Right lobe of liver (tissue), 6 donors: ENCODE measurements at regions not wholly inside any gene's neighbourhood (a gene's known extent, or its start where the extent isn't known, plus 50 kb on each side); places are given as distances from the start of the nearest gene placed in this dataset.

Source experiments
- ATAC-seq, 4 donors: fragments of 200-7000 bp; cut with Tn5 transposase; one replicate each; pipeline ENCODE4 v1.9.1; 2020; ENCODE audit warnings: mild to moderate bottlenecking in 4 of 4, moderate library complexity in 4 of 4
- DNase-seq, 3 donors: peaks; one replicate each; pipeline ENCODE4 v3.0.0-alpha.2; 2020
- H3K27ac ChIP-seq, 3 donors: fragments of 200-600 bp; one replicate each; pipeline ENCODE4 v1.8.0; 2022
- H3K27me3 ChIP-seq, 2 donors: fragments of 200-600 bp; one replicate each; pipeline ENCODE4 v1.8.0; 2022
- H3K36me3 ChIP-seq, 4 donors: fragments of 200-600 bp; sonication (generic) in 1 of 4; one replicate each; pipeline versions ENCODE4 v1.5.1 to v1.8.0; 2017 to 2022; ENCODE audit warnings: control low read depth in 1 of 4
- H3K4me1 ChIP-seq, 4 donors: fragments of 200-600 bp; sonication (generic) in 1 of 4; one replicate each; pipeline versions ENCODE4 v1.5.1 to v1.8.0; 2017 to 2022; ENCODE audit warnings: control low read depth in 1 of 4
- H3K4me3 ChIP-seq, 3 donors: fragments of 200-600 bp; one replicate each; pipeline ENCODE4 v1.8.0; 2022
- H3K9me3 ChIP-seq, 4 donors: fragments of 200-600 bp; sonication (generic) in 1 of 4; one replicate each; pipeline versions ENCODE4 v1.5.1 to v1.8.0; 2017 to 2022; ENCODE audit warnings: control low read depth in 1 of 4
- POLR2A ChIP-seq: fragments of 450-650 bp; IDR thresholded peaks from one replicate; pipeline ENCODE4 v1.6.1; 2017; ENCODE audit warnings: antibody characterized with exemption, mild to moderate bottlenecking
- WGBS: methylation state at CpG from one replicate; pipeline ENCODE4 v1.1.6; 2018; ENCODE audit warnings: low coverage, low lambda C conversion rate; ENCODE audit not compliant: insufficient coverage; ENCODE audit errors: missing lambda C conversion rate; 5-methylcytosine and 5-hydroxymethylcytosine counted together
- intact Hi-C, 2 donors: fragments of 100-400 bp; cut with DNase I; formaldehyde crosslinking; loops; one replicate each; pipeline versions ENCODE4 v1.11.2 to v1.14.1; 2022
- TF ChIP-seq, protein P1 (sequence below), 4 donors: fragments of 200-600 bp in 3 of 4; fragments of 450-650 bp in 1 of 4; IDR thresholded peaks; one replicate each; pipeline versions ENCODE4 v1.5.1 to v1.8.0; 2016 to 2022; ENCODE audit warnings: antibody characterized with exemption in 4 of 4, mild to moderate bottlenecking in 2 of 4
- donor health status: DM: no; HTN: yes; CAD: no.
- donor health status: DM: no; HTN: no; CAD: no.
- donor health status: DM: no; HTN: no; CAD: no.
- donor health status: DM: no; HTN: yes; CAD: no.
- donor health status: DM: no; HTN: yes; CAD: no.

DNA sequence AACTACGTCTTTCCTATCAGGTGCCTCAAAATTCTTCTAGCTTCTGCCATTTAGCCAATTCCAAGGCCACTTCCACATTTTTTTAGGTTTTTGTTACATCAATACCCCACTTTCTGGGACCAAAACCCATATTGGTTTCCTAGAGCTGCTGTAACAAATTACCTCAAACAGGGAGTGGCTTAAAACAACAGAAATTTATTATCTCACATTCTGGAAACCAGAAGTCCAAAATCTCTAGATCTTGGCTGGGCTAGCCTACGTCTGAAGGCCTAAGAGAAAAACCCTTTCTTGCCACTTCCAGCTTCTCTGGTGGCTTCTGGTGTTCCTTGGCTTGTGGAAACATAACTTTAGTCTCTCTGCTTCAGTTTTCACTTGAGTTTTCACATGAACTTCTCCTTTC, 85.1 kb upstream of the BMPER start:
- Histone ChIP-seq H3K27me3 (no peaks in the 10 kb centered on the region), H3K27ac (no peak overlapping the region), H3K9me3 (no peaks in the 10 kb centered on the region), H3K4me1 (no peaks in the 10 kb centered on the region), H3K4me3 (no peak overlapping the region), H3K36me3 (no peaks in the 10 kb centered on the region)
- ATAC-seq: no peak
- WGBS: 60% methylated on average over 2 of the region's 2 CpGs
- intact Hi-C loops: no loop called here
- TF ChIP-seq POLR2A: no peak
- TF ChIP-seq, protein P1, sequence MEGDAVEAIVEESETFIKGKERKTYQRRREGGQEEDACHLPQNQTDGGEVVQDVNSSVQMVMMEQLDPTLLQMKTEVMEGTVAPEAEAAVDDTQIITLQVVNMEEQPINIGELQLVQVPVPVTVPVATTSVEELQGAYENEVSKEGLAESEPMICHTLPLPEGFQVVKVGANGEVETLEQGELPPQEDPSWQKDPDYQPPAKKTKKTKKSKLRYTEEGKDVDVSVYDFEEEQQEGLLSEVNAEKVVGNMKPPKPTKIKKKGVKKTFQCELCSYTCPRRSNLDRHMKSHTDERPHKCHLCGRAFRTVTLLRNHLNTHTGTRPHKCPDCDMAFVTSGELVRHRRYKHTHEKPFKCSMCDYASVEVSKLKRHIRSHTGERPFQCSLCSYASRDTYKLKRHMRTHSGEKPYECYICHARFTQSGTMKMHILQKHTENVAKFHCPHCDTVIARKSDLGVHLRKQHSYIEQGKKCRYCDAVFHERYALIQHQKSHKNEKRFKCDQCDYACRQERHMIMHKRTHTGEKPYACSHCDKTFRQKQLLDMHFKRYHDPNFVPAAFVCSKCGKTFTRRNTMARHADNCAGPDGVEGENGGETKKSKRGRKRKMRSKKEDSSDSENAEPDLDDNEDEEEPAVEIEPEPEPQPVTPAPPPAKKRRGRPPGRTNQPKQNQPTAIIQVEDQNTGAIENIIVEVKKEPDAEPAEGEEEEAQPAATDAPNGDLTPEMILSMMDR (IDR thresholded peaks at IDR 0.05): no peak
- DNase-seq: no peak

DNA sequence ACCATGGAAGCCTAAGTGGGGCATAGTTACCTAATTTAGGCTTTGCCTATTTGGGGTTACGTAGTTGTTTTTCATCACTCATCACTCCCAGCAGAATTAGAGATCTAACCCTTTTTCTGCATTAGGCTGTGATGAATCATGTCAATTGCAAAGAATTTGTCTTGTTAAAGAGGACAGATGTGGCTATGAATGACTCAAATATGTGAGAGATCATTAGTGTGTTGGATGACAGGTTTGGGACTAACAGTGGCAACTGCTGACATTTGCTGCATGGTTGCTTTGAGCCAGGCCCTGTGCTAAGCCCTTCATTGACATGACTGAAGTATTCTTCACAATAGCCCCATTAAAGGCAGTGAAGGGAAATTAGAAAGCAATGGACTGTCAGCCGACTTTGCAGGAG, 83.4 kb upstream of the BMPER start:
- Histone ChIP-seq H3K27ac (no peak overlapping the region), H3K4me3 (no peak overlapping the region), H3K27me3 (no peaks in the 10 kb centered on the region), H3K9me3 (no peaks in the 10 kb centered on the region), H3K36me3 (no peaks in the 10 kb centered on the region), H3K4me1 (no peaks in the 10 kb centered on the region)
- ATAC-seq (no peak), DNase-seq (no peak)
- TF ChIP-seq POLR2A: no peak
- TF ChIP-seq, protein P1 (IDR thresholded peaks at IDR 0.05): no peak
- WGBS: 100% methylated on average over 1 of the region's 2 CpGs
- intact Hi-C loops: no loop called here

DNA sequence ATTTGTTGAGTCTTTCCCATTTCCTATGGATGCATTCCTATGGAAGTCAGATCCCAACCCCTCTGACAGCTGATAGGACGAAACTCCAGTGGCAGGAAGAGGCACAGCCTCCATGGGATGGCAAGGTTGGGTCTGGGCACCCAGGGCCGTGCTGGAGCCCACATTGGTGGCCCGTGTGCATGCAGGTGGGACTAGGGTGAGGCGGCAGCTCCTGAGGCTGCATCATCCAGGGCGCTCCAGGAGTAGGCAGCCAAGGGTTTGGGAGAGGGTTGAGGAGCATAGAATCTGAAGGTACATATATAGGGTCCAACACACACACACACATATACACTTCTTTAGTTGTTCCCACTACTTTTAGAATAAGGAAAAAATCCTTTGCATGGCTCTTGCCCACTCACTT, 81.4 kb upstream of the BMPER start:
- H3K27me3 ChIP-seq: no peaks in the 10 kb centered on the region
- H3K9me3 ChIP-seq: no peaks in the 10 kb centered on the region
- TF ChIP-seq, protein P1 (IDR thresholded peaks at IDR 0.05): no peak
- TF ChIP-seq POLR2A: no peak
- no peak overlapping the region for H3K4me3 ChIP-seq
- H3K36me3 ChIP-seq: no peaks in the 10 kb centered on the region
- H3K27ac ChIP-seq: no peak overlapping the region
- DNase-seq (no peak), ATAC-seq (peak in 1 of 4 donors; percentile 24)
- 100% methylated on average over 1 of the region's 5 CpGs for WGBS
- no peaks in the 10 kb centered on the region for H3K4me1 ChIP-seq
- intact Hi-C loops: no loop called here

DNA sequence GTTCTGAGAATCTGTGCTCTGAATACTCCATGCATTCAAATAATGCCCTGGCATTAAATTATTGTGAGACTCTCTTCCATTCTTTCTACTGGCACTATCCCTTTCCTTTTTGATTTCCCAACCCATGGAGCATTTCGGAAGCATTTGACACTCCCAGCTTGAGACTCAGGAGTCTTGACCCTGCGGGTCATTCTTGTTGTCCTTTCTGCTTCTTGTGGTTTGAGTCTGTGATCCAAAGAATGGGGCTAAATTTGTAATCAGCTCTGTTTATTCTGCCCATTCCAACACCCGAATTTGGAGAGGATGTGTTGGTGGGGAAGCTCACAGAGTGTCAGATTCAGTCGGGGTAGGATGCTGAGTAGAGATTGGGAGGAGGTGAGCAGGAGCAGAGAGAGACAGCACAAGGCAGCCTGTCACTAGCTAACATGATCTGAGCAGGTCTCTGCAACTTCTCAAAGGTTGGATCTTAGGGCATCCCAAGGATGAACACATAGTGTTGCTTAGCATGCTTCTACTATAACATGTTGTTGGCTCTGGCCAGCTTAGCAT, 80.4 kb upstream of the BMPER start:
- no peaks in the 10 kb centered on the region for H3K36me3 ChIP-seq
- no peak for DNase-seq
- H3K4me3 ChIP-seq: no peak overlapping the region
- H3K27me3 ChIP-seq: no peaks in the 10 kb centered on the region
- 34% methylated on average over 4 of the region's 4 CpGs for WGBS
- H3K9me3 ChIP-seq: no peaks in the 10 kb centered on the region
- intact Hi-C loops: no loop called here
- no peaks in the 10 kb centered on the region for H3K4me1 ChIP-seq
- ATAC-seq: no peak
- no peak overlapping the region for H3K27ac ChIP-seq
- TF ChIP-seq, protein P1 (IDR thresholded peaks at IDR 0.05): no peak
- no peak for TF ChIP-seq POLR2A

DNA sequence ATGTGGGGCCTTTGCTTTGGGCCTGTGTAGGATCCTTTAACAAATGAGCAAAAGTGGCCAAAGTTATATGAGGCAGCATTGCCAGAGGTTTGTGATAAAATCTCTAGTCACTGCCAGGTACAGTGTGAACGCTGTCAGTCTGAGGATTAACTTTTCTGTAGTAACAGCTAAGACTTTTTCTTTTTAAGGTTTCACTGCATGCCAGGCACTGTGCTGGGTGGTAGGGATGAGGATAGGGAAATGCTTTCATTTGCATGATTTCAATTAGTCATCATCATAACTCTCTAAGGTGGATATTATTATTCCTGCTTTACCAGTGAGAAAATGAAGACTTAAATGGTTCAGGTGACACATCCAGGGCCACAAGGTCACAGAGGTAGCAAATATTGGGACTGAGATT, 79.7 kb upstream of the BMPER start:
- intact Hi-C loops: no loop called here
- ATAC-seq: no peak
- Histone ChIP-seq H3K27me3 (no peaks in the 10 kb centered on the region), H3K4me3 (no peak overlapping the region), H3K9me3 (no peaks in the 10 kb centered on the region), H3K27ac (no peak overlapping the region), H3K4me1 (no peaks in the 10 kb centered on the region), H3K36me3 (no peaks in the 10 kb centered on the region)
- no peak for DNase-seq
- no peak for TF ChIP-seq POLR2A
- TF ChIP-seq, protein P1 (IDR thresholded peaks at IDR 0.05): no peak
- 55% methylated on average over 1 of the region's 1 CpG for WGBS
